CD8-positive, alpha-beta memory T cell (primary cell): ENCODE measurements at regions not wholly inside any gene's neighbourhood (a gene's known extent, or its start where the extent isn't known, plus 50 kb on each side); places are given as distances from the start of the nearest gene placed in this dataset.
"Not testable (repeated sequence)": the region's sequence is repeated elsewhere in the genome, so short reads cannot be mapped to it uniquely, and the experiment has no call there.

Experiments used
- CTCF ChIA-PET: fragments of 350-600 bp; sonication (Branson Sonifier 250); formaldehyde crosslinking; loops from one replicate; lab custom pipeline; 2021; ENCODE audit warnings: antibody characterized with exemption; lab: Charles Lee
- POLR2A ChIA-PET: fragments of 350-600 bp; sonication (Branson Sonifier 250); formaldehyde crosslinking; loops from one replicate; lab custom pipeline; 2021; ENCODE audit warnings: antibody characterized with exemption; lab: Charles Lee
- DNase-seq, 5 donors: peaks; one replicate each; pipeline versions ENCODE4 v3.0.0 to v3.0.0-alpha.2; 2020 to 2022; ENCODE audit warnings: mixed read lengths in 1 of 5
- H3K27ac ChIP-seq: one replicate; pipeline ENCODE4 v1.7.0; 2013; ENCODE audit warnings: low read depth, mild to moderate bottlenecking, low read length, moderate library complexity
- H3K27me3 ChIP-seq: 2 replicates; pipeline ENCODE4 v1.7.0; 2013; ENCODE audit warnings: low read length, mild to moderate bottlenecking; ENCODE audit not compliant: insufficient read depth, poor library complexity, severe bottlenecking
- H3K36me3 ChIP-seq: 2 replicates; pipeline ENCODE4 v1.7.0; 2013; ENCODE audit warnings: mild to moderate bottlenecking, low read length, moderate library complexity; ENCODE audit not compliant: insufficient read depth
- H3K4me1 ChIP-seq: 2 replicates; pipeline ENCODE4 v1.7.0; 2013; ENCODE audit warnings: mild to moderate bottlenecking, low read length, moderate library complexity; ENCODE audit not compliant: insufficient read depth
- H3K4me3 ChIP-seq: 2 replicates; pipeline ENCODE4 v1.7.0; 2013; ENCODE audit warnings: mild to moderate bottlenecking, low read length
- H3K9me3 ChIP-seq: 2 replicates; pipeline ENCODE4 v1.7.0; 2013; ENCODE audit warnings: mild to moderate bottlenecking, low read length
- H3K27ac Mint-ChIP-seq, 8 donors: one replicate each; pipeline ENCODE4 v1.8.0; 2020 to 2021; ENCODE audit warnings: mixed read lengths in 8 of 8, mild to moderate bottlenecking in 6 of 8, inconsistent platforms in 3 of 8, moderate library complexity in 3 of 8
- H3K27me3 Mint-ChIP-seq, 2 donors: one replicate each; pipeline ENCODE4 v1.8.0; 2020 to 2021; ENCODE audit warnings: mixed read lengths in 2 of 2, mild to moderate bottlenecking in 1 of 2, moderate library complexity in 1 of 2
- H3K36me3 Mint-ChIP-seq, 3 donors: one replicate each; pipeline ENCODE4 v1.8.0; 2020 to 2021; ENCODE audit warnings: mixed read lengths in 3 of 3, inconsistent platforms in 1 of 3, mild to moderate bottlenecking in 1 of 3
- H3K4me1 Mint-ChIP-seq, 3 donors: one replicate each; pipeline ENCODE4 v1.8.0; 2020 to 2021; ENCODE audit warnings: mixed read lengths in 3 of 3, inconsistent platforms in 1 of 3, mild to moderate bottlenecking in 1 of 3
- H3K4me3 Mint-ChIP-seq, 7 donors: one replicate each; pipeline ENCODE4 v1.8.0; 2020 to 2021; ENCODE audit warnings: mixed read lengths in 7 of 7, mild to moderate bottlenecking in 6 of 7, moderate library complexity in 4 of 7, inconsistent platforms in 2 of 7
- H3K9me3 Mint-ChIP-seq, 5 donors: one replicate each; pipeline ENCODE4 v1.8.0; 2020 to 2022; ENCODE audit warnings: mixed read lengths in 5 of 5, mild to moderate bottlenecking in 3 of 5, moderate library complexity in 2 of 5, inconsistent platforms in 1 of 5

DNA sequence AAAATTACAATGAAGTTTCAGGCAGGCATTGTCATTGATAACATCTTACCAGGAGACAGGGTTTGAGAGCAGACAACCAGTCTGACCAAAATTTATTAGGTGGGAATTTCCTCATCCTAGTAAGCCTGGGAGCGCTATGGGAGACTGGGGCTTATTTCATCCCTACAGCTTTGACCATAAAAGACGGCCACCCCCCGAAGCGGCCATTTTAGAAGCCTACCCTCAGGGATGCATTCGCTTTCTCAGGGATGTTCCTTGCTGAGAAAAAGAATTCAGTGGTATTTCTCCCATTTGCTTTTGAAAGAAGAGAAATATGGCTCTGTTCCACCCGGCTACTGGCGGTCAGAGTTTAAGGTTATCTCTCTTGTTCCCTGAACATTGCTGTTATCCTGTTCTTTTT is 218.4 kb downstream of the PRELID2 start:
- H3K36me3 ChIP-seq, H3K27me3 ChIP-seq, H3K4me3 ChIP-seq, H3K27me3 Mint-ChIP-seq, H3K4me1 ChIP-seq, H3K27ac ChIP-seq, CTCF ChIA-PET, H3K36me3 Mint-ChIP-seq, H3K27ac Mint-ChIP-seq, DNase-seq, H3K9me3 ChIP-seq, H3K4me1 Mint-ChIP-seq, H3K4me3 Mint-ChIP-seq, POLR2A ChIA-PET: not testable (repeated sequence)
- H3K9me3 Mint-ChIP-seq: peaks cover 5 to 25% (median 11%) of the 10 kb centered on the region in 5 donors

DNA sequence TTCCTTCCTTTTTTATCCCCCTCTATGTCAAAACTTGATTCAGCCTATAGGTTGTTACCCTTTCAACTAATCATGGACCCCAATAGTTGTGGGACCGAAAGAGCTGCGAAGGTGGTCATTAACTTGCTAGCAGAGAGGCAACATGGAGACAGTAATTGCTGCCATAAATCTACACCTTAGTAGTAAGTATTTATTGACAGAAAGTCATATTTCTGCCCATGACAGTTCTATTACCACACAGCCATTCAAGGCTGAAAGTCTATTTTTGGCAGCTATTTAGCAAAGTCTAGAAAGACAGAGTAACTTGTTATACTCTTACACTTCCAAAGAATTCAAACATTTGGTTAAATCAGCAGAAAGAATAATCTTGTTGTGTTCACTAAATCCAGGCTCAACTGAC is 236.2 kb downstream of the PRELID2 start:
- CTCF ChIA-PET: no interaction called here
- Histone ChIP-seq H3K27ac (no peak overlapping the region), H3K27me3 (no peaks in the 10 kb centered on the region), H3K36me3 (no peaks in the 10 kb centered on the region), H3K9me3 (no peaks in the 10 kb centered on the region), H3K4me3 (no peak overlapping the region), H3K4me1 (no peaks in the 10 kb centered on the region)
- Mint-ChIP-seq H3K4me1 (no peaks in the 10 kb centered on the region), H3K27me3 (no peaks in the 10 kb centered on the region), H3K36me3 (no peaks in the 10 kb centered on the region), H3K4me3 (no peak overlapping the region), H3K9me3 (peaks cover 0 to 7% (median 2%) of the 10 kb centered on the region in 5 donors), H3K27ac (no peak overlapping the region)
- POLR2A ChIA-PET: no interaction called here
- no peak for DNase-seq

DNA sequence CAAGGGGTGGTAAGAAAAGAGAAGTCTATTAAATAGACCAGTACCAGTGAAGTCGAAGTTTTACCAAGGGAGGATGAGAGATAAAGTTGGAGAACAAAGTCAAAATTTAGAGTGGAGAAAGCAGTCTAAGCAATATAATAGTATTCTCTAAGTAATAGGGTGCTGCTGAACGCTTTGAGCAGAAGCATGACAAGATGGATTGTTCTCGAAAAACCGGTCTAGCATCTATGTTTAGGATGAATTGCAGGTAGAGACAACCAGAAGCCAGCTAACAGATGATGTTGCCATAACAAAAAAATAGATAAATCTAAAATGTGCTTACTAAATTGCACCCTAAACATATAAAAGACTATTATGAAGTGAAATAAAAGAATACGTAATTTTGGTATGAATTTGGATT is 237.0 kb downstream of the PRELID2 start:
- Mint-ChIP-seq H3K27ac (no peak overlapping the region), H3K27me3 (no peaks in the 10 kb centered on the region), H3K36me3 (no peaks in the 10 kb centered on the region), H3K4me3 (no peak overlapping the region), H3K9me3 (peaks cover 0 to 7% (median 2%) of the 10 kb centered on the region in 5 donors), H3K4me1 (no peaks in the 10 kb centered on the region)
- Histone ChIP-seq H3K4me1 (no peaks in the 10 kb centered on the region), H3K27ac (no peak overlapping the region), H3K4me3 (no peak overlapping the region), H3K27me3 (no peaks in the 10 kb centered on the region), H3K36me3 (no peaks in the 10 kb centered on the region), H3K9me3 (no peaks in the 10 kb centered on the region)
- ChIA-PET CTCF (no interaction called here), POLR2A (no interaction called here)
- no peak for DNase-seq

DNA sequence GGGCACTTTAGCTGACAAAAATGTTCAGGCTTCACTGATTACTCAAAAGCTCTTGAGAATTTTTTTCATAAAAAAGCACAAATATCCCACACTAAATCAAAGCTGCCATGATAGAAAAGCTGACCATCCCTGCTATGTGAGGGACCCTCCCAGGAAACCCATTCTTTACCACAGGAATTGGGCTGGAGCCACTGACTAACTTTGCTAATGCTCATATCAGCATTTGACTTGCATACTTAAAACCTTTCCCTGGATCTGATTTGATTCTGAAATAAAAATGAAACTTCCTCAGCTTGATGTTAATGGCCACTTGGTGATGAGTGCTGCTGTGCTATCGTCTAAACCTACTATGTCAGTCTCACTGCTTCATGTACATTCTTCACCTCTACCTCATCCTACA is 243.6 kb downstream of the PRELID2 start:
- H3K4me3 ChIP-seq: no peak overlapping the region
- no peaks in the 10 kb centered on the region for H3K27me3 Mint-ChIP-seq
- no peaks in the 10 kb centered on the region for H3K36me3 Mint-ChIP-seq
- no peak overlapping the region for H3K4me3 Mint-ChIP-seq
- H3K9me3 Mint-ChIP-seq: peaks cover 0 to 8% (median 2%) of the 10 kb centered on the region in 5 donors
- H3K4me1 Mint-ChIP-seq: no peaks in the 10 kb centered on the region
- CTCF ChIA-PET: no interaction called here
- no peaks in the 10 kb centered on the region for H3K9me3 ChIP-seq
- H3K27ac ChIP-seq: no peak overlapping the region
- POLR2A ChIA-PET: no interaction called here
- no peak overlapping the region for H3K27ac Mint-ChIP-seq
- no peaks in the 10 kb centered on the region for H3K36me3 ChIP-seq
- DNase-seq: no peak
- H3K27me3 ChIP-seq: no peaks in the 10 kb centered on the region
- no peaks in the 10 kb centered on the region for H3K4me1 ChIP-seq

DNA sequence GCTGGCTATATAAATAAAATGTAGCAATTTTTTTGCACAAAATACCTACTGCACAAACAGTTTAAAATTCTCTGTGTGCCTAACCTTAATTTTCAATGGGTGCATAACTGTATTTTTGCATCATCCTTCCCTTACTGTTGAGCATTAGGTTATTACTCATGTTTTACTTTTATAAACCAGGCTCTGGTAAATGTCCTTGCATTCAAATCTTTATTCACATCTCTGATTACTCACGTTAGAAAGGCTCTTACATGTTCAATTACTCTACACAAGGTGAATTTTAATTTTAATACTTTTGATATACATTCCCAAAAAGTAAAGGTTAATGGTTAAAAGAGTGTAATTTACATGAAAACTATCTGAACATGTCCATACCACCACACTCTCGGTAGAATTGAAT is 246.1 kb downstream of the PRELID2 start:
- no peak for DNase-seq
- Histone ChIP-seq H3K4me1 (no peaks in the 10 kb centered on the region), H3K27ac (no peak overlapping the region), H3K36me3 (no peaks in the 10 kb centered on the region), H3K27me3 (no peaks in the 10 kb centered on the region), H3K9me3 (no peaks in the 10 kb centered on the region), H3K4me3 (no peak overlapping the region)
- ChIA-PET CTCF (no interaction called here), POLR2A (no interaction called here)
- no peak overlapping the region for H3K4me3 Mint-ChIP-seq
- peaks cover 0 to 14% (median 2%) of the 10 kb centered on the region in 5 donors for H3K9me3 Mint-ChIP-seq
- no peaks in the 10 kb centered on the region for H3K36me3 Mint-ChIP-seq
- no peak overlapping the region for H3K27ac Mint-ChIP-seq
- no peaks in the 10 kb centered on the region for H3K27me3 Mint-ChIP-seq
- H3K4me1 Mint-ChIP-seq: no peaks in the 10 kb centered on the region

DNA sequence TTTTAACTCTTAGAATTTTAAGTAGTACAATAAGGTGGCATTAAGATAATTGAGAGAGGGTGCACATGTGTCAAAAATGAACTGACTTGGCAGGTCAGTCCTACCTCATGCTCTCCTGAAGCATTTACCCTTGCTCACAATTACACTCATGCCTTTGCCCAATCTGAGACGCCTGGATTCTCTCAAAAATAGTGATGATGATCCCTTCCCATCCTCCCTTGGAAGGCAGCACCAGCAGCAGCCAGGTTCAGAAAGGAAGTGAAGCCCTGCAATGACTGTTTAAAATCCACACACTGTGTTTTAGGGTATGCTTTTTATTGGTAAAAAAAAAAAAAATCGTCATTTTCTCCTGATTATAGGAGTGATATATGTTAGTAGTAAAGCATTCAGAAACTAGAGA is 246.6 kb downstream of the PRELID2 start:
- CTCF ChIA-PET: no interaction called here
- H3K36me3 ChIP-seq: no peaks in the 10 kb centered on the region
- Mint-ChIP-seq H3K4me3 (no peak overlapping the region), H3K36me3 (no peaks in the 10 kb centered on the region), H3K9me3 (peaks cover 0 to 15% (median 2%) of the 10 kb centered on the region in 5 donors), H3K4me1 (no peaks in the 10 kb centered on the region), H3K27ac (no peak overlapping the region), H3K27me3 (no peaks in the 10 kb centered on the region)
- DNase-seq: no peak
- H3K27me3 ChIP-seq: no peaks in the 10 kb centered on the region
- POLR2A ChIA-PET: no interaction called here
- H3K4me3 ChIP-seq: no peak overlapping the region
- no peak overlapping the region for H3K27ac ChIP-seq
- no peaks in the 10 kb centered on the region for H3K4me1 ChIP-seq
- H3K9me3 ChIP-seq: no peaks in the 10 kb centered on the region

DNA sequence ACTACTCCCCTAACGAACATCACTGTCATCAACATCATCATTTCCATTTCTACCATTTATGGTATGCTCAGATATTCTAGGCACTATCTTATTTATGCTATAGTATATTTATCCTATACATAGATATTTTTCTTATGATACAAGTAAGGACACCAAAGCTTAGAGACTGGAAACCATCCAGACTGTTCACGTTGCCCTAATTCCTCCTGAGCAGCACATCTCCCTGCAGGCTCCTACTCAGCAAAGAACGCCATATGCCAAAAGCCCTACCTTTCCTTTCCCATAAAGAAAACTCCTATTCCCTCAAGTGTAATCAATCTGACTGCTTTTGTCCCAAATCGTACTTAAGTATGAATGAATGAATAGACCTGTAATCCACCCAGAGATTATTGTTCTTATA is 247.0 kb downstream of the PRELID2 start:
- ChIA-PET POLR2A (no interaction called here), CTCF (no interaction called here)
- DNase-seq: no peak
- H3K9me3 ChIP-seq: no peaks in the 10 kb centered on the region
- Mint-ChIP-seq H3K4me1 (no peaks in the 10 kb centered on the region), H3K36me3 (no peaks in the 10 kb centered on the region), H3K9me3 (peaks cover 0 to 15% (median 2%) of the 10 kb centered on the region in 5 donors), H3K27ac (no peak overlapping the region), H3K4me3 (no peak overlapping the region), H3K27me3 (no peaks in the 10 kb centered on the region)
- H3K27me3 ChIP-seq: no peaks in the 10 kb centered on the region
- no peak overlapping the region for H3K4me3 ChIP-seq
- H3K36me3 ChIP-seq: no peaks in the 10 kb centered on the region
- no peak overlapping the region for H3K27ac ChIP-seq
- H3K4me1 ChIP-seq: no peaks in the 10 kb centered on the region

DNA sequence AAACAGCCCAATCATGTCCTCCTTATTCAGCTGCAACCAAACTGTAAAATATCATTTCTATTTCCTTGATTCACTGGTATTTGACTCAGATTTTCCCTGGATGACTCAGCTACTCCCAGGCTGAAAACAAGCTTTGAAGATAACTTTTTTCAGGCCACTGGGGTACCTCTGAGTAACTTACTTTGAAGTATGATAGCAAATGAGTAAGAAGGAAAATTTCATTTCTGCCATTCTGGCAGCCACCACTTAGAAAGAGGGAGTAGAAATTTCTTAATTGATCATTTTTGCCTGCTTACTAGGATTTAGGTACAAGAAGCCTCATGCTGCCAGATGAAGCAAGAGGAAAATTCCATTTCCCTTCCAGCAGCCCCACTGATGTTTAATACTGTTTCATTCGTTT is 247.4 kb downstream of the PRELID2 start:
- H3K36me3 ChIP-seq: no peaks in the 10 kb centered on the region
- no peaks in the 10 kb centered on the region for H3K27me3 Mint-ChIP-seq
- POLR2A ChIA-PET: no interaction called here
- peaks cover 0 to 15% (median 2%) of the 10 kb centered on the region in 5 donors for H3K9me3 Mint-ChIP-seq
- no peaks in the 10 kb centered on the region for H3K27me3 ChIP-seq
- no peak overlapping the region for H3K27ac ChIP-seq
- CTCF ChIA-PET: no interaction called here
- H3K4me1 ChIP-seq: no peaks in the 10 kb centered on the region
- no peaks in the 10 kb centered on the region for H3K4me1 Mint-ChIP-seq
- peak overlapping the region in 1 of 8 donors; percentile 43 for H3K27ac Mint-ChIP-seq
- DNase-seq: no peak
- no peaks in the 10 kb centered on the region for H3K9me3 ChIP-seq
- no peaks in the 10 kb centered on the region for H3K36me3 Mint-ChIP-seq
- H3K4me3 Mint-ChIP-seq: no peak overlapping the region
- H3K4me3 ChIP-seq: no peak overlapping the region

DNA sequence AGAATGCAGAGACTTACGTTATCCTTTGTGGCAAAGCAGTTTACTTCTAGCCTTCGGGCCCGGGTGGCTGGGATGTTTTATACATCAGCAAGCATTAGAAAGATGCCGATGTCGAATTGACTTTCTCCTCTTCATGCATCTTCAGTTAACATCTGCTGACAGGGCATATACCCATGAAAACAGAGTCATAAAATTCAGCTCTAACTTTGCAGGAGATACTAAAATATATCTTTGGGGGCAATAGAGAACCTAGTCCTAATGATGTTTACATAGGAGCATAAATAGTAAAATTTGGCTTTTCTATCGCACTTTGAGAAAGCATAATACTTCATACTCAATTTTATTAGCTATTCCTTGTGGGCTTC is 247.9 kb downstream of the PRELID2 start:
- H3K4me3 Mint-ChIP-seq: no peak overlapping the region
- Histone ChIP-seq H3K9me3 (no peaks in the 10 kb centered on the region), H3K4me1 (no peaks in the 10 kb centered on the region), H3K4me3 (no peak overlapping the region), H3K27ac (no peak overlapping the region), H3K27me3 (no peaks in the 10 kb centered on the region), H3K36me3 (no peaks in the 10 kb centered on the region)
- ChIA-PET POLR2A (no interaction called here), CTCF (no interaction called here)
- no peak for DNase-seq
- peak overlapping the region in 1 of 8 donors; percentile 6 for H3K27ac Mint-ChIP-seq
- peaks cover 0 to 19% (median 2%) of the 10 kb centered on the region in 5 donors for H3K9me3 Mint-ChIP-seq
- H3K36me3 Mint-ChIP-seq: no peaks in the 10 kb centered on the region
- H3K27me3 Mint-ChIP-seq: no peaks in the 10 kb centered on the region
- no peaks in the 10 kb centered on the region for H3K4me1 Mint-ChIP-seq
